ENCODE measurements at regions not wholly inside any gene's neighbourhood (a gene's known extent, or its start where the extent isn't known, plus 50 kb on each side); places are given as distances from the start of the nearest gene placed in this dataset.
A peak's percentile ranks its signal among the peaks of the same experiment; 100 is the strongest.
"Not testable (repeated sequence)": the region's sequence is repeated elsewhere in the genome, so short reads cannot be mapped to it uniquely, and the experiment has no call there.

DNA sequence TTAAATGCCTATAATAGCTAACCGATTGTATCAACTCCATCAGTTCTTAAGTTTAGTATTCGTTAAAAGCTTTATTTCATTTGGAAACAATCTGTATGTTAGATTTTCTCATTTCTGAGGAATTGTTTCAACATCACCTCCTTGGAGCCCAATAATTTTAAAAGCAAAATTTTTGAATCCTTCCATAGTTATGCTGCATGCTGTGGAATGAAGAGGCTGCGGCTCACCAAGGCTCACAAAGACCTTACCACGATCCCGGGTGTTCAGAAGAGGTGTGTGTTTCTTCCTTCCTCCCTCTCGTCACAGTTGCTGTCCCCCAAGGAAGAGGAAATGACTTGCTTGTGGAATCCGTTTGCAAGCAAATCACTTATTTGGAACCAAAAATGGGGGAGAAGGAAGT is 143.8 kb downstream of the FGF1 start:
- no peak for DNase-seq

DNA sequence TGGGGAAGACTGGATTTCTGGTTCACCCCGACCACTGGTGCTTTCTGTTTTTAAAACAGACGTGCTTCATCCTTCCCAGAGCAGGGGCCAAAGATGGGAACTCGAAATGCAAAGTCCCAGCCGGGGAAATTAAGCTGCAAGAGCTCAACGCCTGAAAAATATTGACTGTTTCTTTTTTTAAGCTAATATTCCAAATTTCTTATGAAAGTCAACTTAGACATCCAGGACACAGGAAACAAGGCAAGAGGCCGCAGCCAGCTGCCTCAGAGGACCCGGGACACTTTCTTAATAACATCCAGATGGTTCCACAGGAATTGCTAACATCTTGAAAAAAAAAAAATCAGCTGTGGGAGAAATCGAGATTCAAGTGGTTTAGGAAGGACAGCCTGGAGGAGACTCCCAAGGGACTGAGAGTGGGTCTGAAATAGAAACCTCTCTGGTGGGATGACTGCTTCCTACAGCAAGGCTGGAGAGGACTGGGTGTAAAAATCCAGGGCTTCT is 144.9 kb downstream of the FGF1 start:
- no peak for DNase-seq

DNA sequence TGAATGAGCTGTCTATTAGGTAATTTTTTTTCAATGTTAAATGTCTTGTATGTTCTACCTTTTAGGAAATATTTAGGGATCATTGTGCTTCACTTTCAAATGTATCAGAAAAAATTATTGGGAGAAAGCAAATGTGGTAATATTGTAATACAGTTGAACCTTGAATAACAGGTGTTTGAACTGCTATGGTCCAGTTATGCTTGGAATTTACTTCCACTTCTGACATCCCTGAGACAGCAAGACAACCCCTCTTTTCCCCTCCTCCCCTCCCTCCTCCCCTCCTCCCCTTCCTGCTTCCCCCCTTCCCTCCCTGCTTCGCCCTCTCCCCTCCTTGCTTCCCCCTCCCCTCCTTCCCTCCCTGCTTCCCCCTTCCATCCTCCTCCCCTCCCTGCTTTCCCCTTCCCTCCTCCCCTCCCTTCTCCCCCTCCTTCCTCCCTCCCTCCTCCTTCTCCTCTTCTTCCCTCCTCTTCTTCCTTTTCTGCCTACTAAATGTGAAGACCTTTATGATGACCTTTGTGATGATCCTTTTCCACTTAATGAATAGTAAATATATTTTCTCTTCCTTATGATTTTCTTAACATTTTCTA is 146.6 kb downstream of the FGF1 start:
- DNase-seq: no peak

GRCh38 chr5:142537938-142538337 is 148.0 kb downstream of the FGF1 start:
- DNase-seq: peak; percentile 16 to 38

DNA sequence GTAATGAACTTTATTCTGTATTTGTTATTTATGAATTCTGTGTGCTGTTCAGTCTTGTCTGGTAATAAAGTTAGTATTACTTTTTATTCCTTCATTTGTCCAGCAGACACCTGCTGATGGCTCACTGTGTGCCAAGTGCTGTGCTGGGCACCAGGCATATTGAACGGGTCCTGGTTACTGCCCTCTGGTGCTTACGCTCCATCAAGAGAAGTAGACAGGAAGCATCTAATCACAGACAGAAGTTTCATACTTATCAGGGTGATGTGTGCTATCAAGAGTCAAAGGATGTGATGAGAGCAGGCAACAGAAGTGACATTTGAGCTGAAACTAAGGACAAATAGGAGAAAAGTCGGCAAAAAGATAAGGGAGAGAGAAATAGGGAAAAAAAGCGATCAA is 153.1 kb downstream of the FGF1 start:
- no peak for DNase-seq

GRCh38 chr5:142531977-142532780 is 153.7 kb downstream of the FGF1 start:
- DNase-seq: no peak

DNA sequence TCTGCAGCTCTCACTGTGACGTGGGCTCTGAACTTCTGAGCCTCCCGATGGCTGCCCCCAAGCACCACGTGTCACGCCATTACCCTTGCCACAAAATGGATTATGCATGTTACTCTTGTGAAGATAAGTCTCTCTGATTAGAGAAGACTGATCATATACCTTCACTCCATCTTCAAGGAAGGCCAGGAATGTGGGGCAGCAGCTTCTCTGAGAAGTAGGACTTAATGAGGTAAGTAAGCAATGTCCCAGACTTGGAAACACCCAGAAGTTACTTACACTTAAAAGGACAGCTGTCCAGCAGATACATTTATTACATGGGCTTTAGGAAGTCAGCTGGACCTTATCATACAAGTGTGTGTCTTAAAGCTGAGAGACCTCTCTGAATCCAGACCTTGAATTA is 155.0 kb downstream of the FGF1 start:
- no peak for DNase-seq

DNA sequence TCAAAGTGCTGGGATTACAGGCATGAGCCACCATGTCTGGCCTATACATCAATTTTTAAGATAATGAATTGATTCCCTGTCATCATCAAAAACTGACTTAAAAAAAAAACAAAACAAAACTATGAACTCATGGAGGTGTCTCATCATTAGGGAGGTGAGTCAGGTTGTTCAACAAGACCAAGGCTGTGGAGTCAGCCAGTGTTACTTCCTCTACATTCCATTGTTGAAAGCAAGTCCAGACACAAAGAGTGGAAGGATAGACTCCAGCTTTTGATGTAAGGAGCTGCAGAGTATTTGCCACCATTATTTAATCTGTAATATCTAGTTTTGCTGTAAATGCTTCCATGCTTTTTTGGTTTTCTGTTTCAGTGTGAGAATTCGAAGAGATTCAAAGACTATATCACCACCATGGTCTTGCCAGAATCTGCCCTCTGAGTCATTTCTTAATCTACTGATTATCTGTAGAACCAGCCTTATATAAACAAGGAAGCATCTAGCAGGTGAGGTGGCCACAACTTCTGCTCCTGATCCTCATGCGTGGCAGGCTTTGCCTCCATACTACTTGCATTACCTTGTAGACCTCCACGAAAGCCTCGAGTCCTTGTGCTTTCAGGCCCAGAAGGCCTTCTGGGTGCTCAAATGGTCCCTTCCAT is 156.1 kb downstream of the FGF1 start:
- no peak for DNase-seq

GRCh38 chr5:142527664-142528295 is 158.1 kb downstream of the FGF1 start:
- DNase-seq: peak in 1 of 2 donors; percentile 20

GRCh38 chr5:142527234-142527633 is 158.7 kb downstream of the FGF1 start:
- no peak for DNase-seq

DNA sequence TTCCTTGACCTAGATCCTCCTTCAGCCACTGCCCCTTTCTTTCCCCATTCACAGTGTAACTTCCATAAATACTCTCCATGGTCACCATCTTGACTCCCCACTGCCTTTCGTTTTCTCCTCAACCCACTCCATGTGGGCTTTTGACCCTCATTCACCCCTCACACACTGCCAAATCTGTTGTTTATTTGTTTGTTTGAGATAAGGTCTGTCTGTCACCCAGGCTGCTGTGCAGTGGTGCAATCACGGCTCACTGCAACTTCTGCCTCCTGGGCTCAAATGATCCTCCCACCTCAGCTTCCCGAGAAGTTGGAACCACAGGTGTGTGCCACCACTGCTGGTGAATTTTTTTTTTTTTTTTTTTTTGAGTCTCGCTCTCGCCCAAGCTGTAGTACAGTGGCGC is 162.9 kb downstream of the FGF1 start:
- DNase-seq: no peak

DNA sequence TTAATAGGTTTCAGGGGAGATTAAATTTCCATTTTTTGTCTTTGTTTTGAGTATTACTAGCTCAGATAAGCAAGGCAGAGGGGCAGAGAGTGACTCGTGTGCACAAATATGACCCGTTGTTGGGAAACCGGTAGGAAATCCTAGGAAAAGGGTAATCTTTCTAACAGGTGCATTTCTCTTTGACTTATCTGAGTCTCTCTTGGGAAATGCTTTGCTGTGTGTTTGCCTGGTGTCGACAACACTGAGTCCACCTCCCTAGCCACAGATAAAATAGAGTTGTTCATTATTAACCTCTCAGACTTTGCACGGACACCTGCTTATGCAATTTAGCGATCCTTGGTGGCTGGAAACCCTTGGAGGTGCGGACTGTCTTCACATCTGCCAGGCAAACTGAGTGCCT is 164.2 kb downstream of the FGF1 start:
- DNase-seq: no peak

DNA sequence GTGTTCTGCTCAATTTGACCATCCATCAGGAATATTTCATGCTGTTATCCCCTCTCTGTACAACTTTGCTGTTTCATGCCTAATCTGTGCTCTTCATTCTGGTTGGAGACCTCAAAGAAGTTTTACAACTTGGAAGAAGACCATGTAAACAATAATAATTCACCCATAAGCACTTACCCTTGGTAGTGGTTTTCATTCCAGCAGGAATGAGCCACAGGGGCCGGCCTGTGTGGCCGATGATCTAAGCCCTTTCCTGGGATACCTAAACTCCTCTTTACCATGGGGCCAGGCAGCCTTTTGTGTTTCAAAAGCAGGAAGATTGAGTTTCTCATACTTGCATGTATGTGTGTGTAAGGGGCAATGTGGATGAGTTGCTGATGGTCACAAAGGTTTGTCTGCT is 165.0 kb downstream of the FGF1 start:
- DNase-seq: no peak

DNA sequence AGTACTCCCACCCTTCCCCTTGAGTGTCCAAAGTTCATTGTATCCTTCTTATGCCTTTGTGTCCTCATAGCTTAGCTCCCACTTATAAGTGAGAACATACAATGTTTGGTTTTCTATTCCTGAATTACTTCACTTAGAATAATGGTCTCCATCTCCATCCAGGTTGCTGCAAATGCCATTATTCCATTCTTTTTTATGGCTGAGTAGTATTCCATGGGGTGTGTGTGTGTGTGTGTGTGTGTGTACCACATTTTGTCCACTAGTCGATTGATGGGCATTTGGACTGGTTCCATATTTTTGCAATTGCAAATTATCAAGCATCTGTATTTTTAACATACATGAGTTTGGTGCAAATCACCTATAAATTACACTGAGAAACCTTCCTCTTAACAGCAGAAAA is 166.0 kb downstream of the FGF1 start:
- not testable (repeated sequence) for DNase-seq

DNA sequence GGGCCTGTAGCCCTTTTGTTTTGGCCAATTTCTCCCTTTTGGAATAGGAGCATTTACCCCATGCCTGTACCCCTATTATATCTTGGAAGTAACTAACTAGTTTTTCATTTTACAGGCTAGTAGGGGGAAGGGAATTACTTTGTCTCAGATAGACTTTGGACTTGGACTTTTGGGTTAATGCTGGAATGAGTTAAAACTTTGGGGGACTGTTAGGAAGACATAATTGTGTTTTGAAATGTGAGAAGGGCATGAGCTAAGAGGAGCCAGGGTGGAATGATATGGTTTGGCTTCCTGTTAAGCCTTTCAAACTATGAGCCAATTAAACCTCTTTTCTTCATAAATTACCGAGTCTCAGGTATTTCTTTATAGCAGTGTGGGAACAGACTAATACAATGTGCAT is 168.1 kb downstream of the FGF1 start:
- no peak for DNase-seq

- no peak for DNase-seq
These were observed 169.2 kb downstream of the FGF1 start for GRCh38 chr5:142516732-142517131.

DNA sequence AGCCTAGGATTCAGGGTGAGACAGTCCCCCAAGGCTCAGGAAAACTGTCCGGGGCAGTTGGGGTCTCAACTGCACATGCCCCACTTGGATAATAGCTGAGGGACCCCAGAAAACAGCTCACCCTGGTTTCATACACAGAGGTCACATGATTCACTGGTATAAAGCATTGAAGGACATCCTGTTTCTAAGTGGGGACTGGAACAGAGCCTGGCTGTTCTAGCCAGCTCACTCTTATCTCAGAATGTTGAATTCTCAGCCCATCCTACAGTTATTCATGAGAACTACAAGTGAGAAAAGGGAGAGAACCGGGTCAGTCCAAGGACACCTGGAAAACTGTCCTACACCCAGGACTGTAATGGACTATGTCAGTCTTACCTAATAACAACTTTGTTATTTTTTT is 170.9 kb downstream of the FGF1 start:
- DNase-seq: no peak

GRCh38 chr5:142514196-142514595 is 171.7 kb downstream of the FGF1 start:
- DNase-seq: no peak

GRCh38 chr5:142512043-142513042 is 173.5 kb downstream of the FGF1 start:
- no peak for DNase-seq

GRCh38 chr5:142511358-142511757 is 174.5 kb downstream of the FGF1 start:
- DNase-seq: no peak

DNA sequence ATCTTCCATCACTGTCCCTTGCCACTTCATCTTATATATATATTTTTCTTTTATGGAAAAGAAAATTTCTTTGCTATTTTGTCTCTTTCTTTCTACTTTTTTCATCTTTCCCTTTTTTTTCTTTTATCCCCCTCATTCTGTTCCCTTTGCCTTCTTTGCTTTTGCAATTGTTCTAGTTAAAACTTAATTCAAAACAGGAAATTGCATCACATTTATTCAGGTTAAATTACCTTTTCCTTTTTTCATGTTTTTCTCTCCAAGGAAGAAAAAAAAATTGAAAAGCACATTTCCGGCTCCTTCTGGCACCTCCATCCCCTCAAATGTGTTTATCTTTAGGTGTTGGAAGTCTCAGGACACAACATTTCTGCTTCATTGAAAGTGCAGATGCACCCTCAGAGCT is 176.9 kb downstream of the FGF1 start:
- DNase-seq: no peak

GRCh38 chr5:142508591-142508990 is 177.3 kb downstream of the FGF1 start:
- no peak for DNase-seq
